IMR-90 (cell line): ENCODE measurements at regions not wholly inside any gene's neighbourhood (a gene's known extent, or its start where the extent isn't known, plus 50 kb on each side); places are given as distances from the start of the nearest gene placed in this dataset.

Source experiments
- ATAC-seq: fragments of 200-7000 bp; cut with Tn5 transposase; 2 replicates; pipeline ENCODE4 v1.9.1; 2020; ENCODE audit warnings: low read depth, mild to moderate bottlenecking, moderate library complexity
- BruUV-seq: library from RNA; stranded (reverse); fragments of 400-500 nt; replicated peaks from 2 replicates; lab custom pipeline; 2021; lab: Mats Ljungman, UMichigan
- CTCF ChIA-PET: fragments of 300-600 bp; formaldehyde crosslinking; extraction: SDS; loops from one replicate; lab custom pipeline; 2021; ENCODE audit warnings: antibody characterized with exemption; lab: Yijun Ruan, JAX
- POLR2A ChIA-PET: fragments of 300-600 bp; sonication (Branson Sonifier 250); formaldehyde crosslinking; loops from one replicate; lab custom pipeline; 2022; ENCODE audit warnings: antibody characterized with exemption; ENCODE audit not compliant: unreplicated experiment; lab: Charles Lee
- DNase-seq: peaks from one replicate; pipeline ENCODE4 v3.0.0; 2013
- H2AFZ ChIP-seq: replicated peaks from 2 replicates; pipeline ENCODE3; 2013; ENCODE audit warnings: low read length, mild to moderate bottlenecking; ENCODE audit not compliant: poor library complexity
- H2AK5ac ChIP-seq: 2 replicates; pipeline ENCODE4 v1.6.1; 2013; ENCODE audit warnings: low read depth, low read length, inconsistent platforms
- H2AK9ac ChIP-seq: replicated peaks from 2 replicates; pipeline ENCODE3; 2013; ENCODE audit warnings: mild to moderate bottlenecking, low read depth, low read length, moderate library complexity; ENCODE audit not compliant: poor library complexity
- H2BK120ac ChIP-seq: 2 replicates; pipeline ENCODE4 v1.6.1; 2013; ENCODE audit warnings: low read depth, low read length, inconsistent platforms
- H2BK15ac ChIP-seq: 3 replicates; pipeline ENCODE4 v1.6.1; 2013; ENCODE audit warnings: low read depth, low read length, inconsistent platforms
- H2BK20ac ChIP-seq: 2 replicates; pipeline ENCODE4 v1.6.1; 2013; ENCODE audit warnings: low read depth, mild to moderate bottlenecking, inconsistent platforms, low read length, moderate library complexity
- H2BK5ac ChIP-seq: 2 replicates; pipeline ENCODE4 v1.6.1; 2013; ENCODE audit warnings: mild to moderate bottlenecking, low read depth, low read length, inconsistent platforms; ENCODE audit not compliant: poor library complexity, severe bottlenecking
- H3K14ac ChIP-seq: replicated peaks from 2 replicates; pipeline ENCODE4 v1.6.1; 2013; ENCODE audit warnings: low read depth, low read length, inconsistent platforms
- H3K18ac ChIP-seq: 2 replicates; pipeline ENCODE4 v1.6.1; 2013; ENCODE audit warnings: low read depth, low read length, control low read depth
- H3K23ac ChIP-seq: 2 replicates; pipeline ENCODE4 v1.6.1; 2013; ENCODE audit warnings: low read depth, low read length, inconsistent platforms
- H3K27ac ChIP-seq: 2 replicates; pipeline ENCODE4 v1.5.1; 2013; ENCODE audit warnings: mild to moderate bottlenecking, control low read depth, low read length; ENCODE audit not compliant: insufficient read depth
- H3K27me3 ChIP-seq: 2 replicates; pipeline ENCODE4 v1.6.1; 2013; ENCODE audit warnings: low read length; ENCODE audit not compliant: control insufficient read depth, insufficient read depth
- H3K36me3 ChIP-seq: 2 replicates; pipeline ENCODE4 v1.6.1; 2013; ENCODE audit warnings: low read length, mixed read lengths; ENCODE audit not compliant: control insufficient read depth, insufficient read depth
- H3K4ac ChIP-seq: 2 replicates; pipeline ENCODE4 v1.6.1; 2013; ENCODE audit warnings: low read depth, low read length, inconsistent platforms
- H3K4me1 ChIP-seq: 2 replicates; pipeline ENCODE4 v1.6.1; 2013; ENCODE audit warnings: low read length, mixed read lengths; ENCODE audit not compliant: control insufficient read depth, insufficient read depth
- H3K4me2 ChIP-seq: 2 replicates; pipeline ENCODE4 v1.6.1; 2013; ENCODE audit warnings: low read depth, mild to moderate bottlenecking, control low read depth, low read length, moderate library complexity
- H3K4me3 ChIP-seq: 2 replicates; pipeline ENCODE4 v1.5.1; 2013; ENCODE audit warnings: low read depth, mild to moderate bottlenecking, control low read depth, low read length, moderate library complexity; ENCODE audit not compliant: insufficient read depth
- H3K56ac ChIP-seq: 2 replicates; pipeline ENCODE4 v1.6.1; 2013; ENCODE audit warnings: low read length, inconsistent platforms; ENCODE audit not compliant: insufficient read depth; ENCODE audit errors: extremely low read depth
- H3K79me1 ChIP-seq, 2 experiments: 2 replicates each; pipeline ENCODE4 v1.6.1; 2013; ENCODE audit warnings: low read length in 2 of 2, inconsistent platforms in 1 of 2, low read depth in 1 of 2
- H3K9ac ChIP-seq: 2 replicates; pipeline ENCODE4 v1.6.1; 2013; ENCODE audit warnings: low read depth, low read length, control low read depth
- H3K9me1 ChIP-seq: 2 replicates; pipeline ENCODE4 v1.6.1; 2013; ENCODE audit warnings: low read length, inconsistent platforms; ENCODE audit not compliant: insufficient read depth
- H3K9me3 ChIP-seq: 2 replicates; pipeline ENCODE4 v1.6.1; 2013; ENCODE audit warnings: low read length; ENCODE audit not compliant: control insufficient read depth, insufficient read depth
- H4K20me1 ChIP-seq: 2 replicates; pipeline ENCODE4 v1.6.1; 2013; ENCODE audit warnings: low read length, inconsistent platforms; ENCODE audit not compliant: insufficient read depth
- H4K5ac ChIP-seq: 2 replicates; pipeline ENCODE4 v1.6.1; 2013; ENCODE audit warnings: mild to moderate bottlenecking, low read depth, low read length, control low read depth
- H4K8ac ChIP-seq, 2 experiments: 2 replicates each; pipeline ENCODE4 v1.6.1; 2013; ENCODE audit warnings: low read depth in 2 of 2, low read length in 2 of 2, control low read depth in 1 of 2, inconsistent platforms in 1 of 2
- H4K91ac ChIP-seq: 2 replicates; pipeline ENCODE4 v1.6.1; 2013; ENCODE audit warnings: low read depth, low read length, inconsistent platforms; ENCODE audit not compliant: insufficient read depth
- BHLHE40 ChIP-seq: fragments of 150-350 bp; IDR thresholded peaks from 2 replicates; pipeline ENCODE4 v1.6.1; 2016; ENCODE audit warnings: mild to moderate bottlenecking, low read depth, low read length
- CEBPB ChIP-seq: IDR thresholded peaks from 2 replicates; pipeline ENCODE4 v1.6.1; 2012; ENCODE audit warnings: low read depth, low read length, improper control_type of control experiment
- CHD1 ChIP-seq: IDR thresholded peaks from 2 replicates; pipeline ENCODE4 v1.6.1; 2012; ENCODE audit warnings: low read depth, low read length, improper control_type of control experiment
- FOS ChIP-seq: fragments of 150-350 bp; IDR thresholded peaks from 2 replicates; pipeline ENCODE4 v1.6.1; 2016; ENCODE audit warnings: low read depth, low read length
- MAFK ChIP-seq: IDR thresholded peaks from 2 replicates; pipeline ENCODE4 v1.6.1; 2012; ENCODE audit warnings: low read depth, low read length, improper control_type of control experiment
- MAZ ChIP-seq: IDR thresholded peaks from 2 replicates; pipeline ENCODE4 v1.6.1; 2012; ENCODE audit warnings: low read depth, mild to moderate bottlenecking, low read length, improper control_type of control experiment, moderate library complexity, borderline replicate concordance
- MXI1 ChIP-seq: IDR thresholded peaks from 2 replicates; pipeline ENCODE4 v1.6.1; 2012; ENCODE audit warnings: low read depth, mild to moderate bottlenecking, low read length, moderate library complexity, borderline replicate concordance
- NFE2L2 ChIP-seq: fragments of 150-350 bp; IDR thresholded peaks from 2 replicates; pipeline ENCODE4 v1.6.1; 2016; ENCODE audit warnings: low read depth, mild to moderate bottlenecking, low read length
- POLR2A ChIP-seq: IDR thresholded peaks from 2 replicates; pipeline ENCODE4 v1.6.1; 2012; ENCODE audit warnings: mild to moderate bottlenecking, low read depth, low read length
- RAD21 ChIP-seq: IDR thresholded peaks from 2 replicates; pipeline ENCODE4 v1.6.1; 2012; ENCODE audit warnings: low read length, improper control_type of control experiment
- RCOR1 ChIP-seq: IDR thresholded peaks from 2 replicates; pipeline ENCODE4 v1.6.1; 2012; ENCODE audit warnings: mild to moderate bottlenecking, low read length, improper control_type of control experiment; ENCODE audit not compliant: insufficient replicate concordance
- RFX5 ChIP-seq: IDR thresholded peaks from 2 replicates; pipeline ENCODE4 v1.8.0; 2012; ENCODE audit warnings: low read depth, mild to moderate bottlenecking, low read length, moderate library complexity
- SMC3 ChIP-seq: fragments of 150-350 bp; IDR thresholded peaks from 2 replicates; pipeline ENCODE4 v1.6.1; 2016; ENCODE audit warnings: low read depth, mild to moderate bottlenecking, antibody characterized with exemption, low read length, moderate library complexity
- USF2 ChIP-seq: fragments of 150-350 bp; IDR thresholded peaks from 2 replicates; pipeline ENCODE4 v1.6.1; 2017; ENCODE audit warnings: mild to moderate bottlenecking, antibody characterized with exemption, low read length, low read depth
- WGBS, 2 experiments: methylation state at CpG; one replicate each; pipeline versions ENCODE4 v1.1.5 to v1.1.7; 2013; ENCODE audit warnings: missing lambda C conversion rate in 2 of 2; ENCODE audit not compliant: insufficient read length in 1 of 2; ENCODE audit errors: extremely low coverage in 2 of 2; 5-methylcytosine and 5-hydroxymethylcytosine counted together
- dilution Hi-C: fragments of 300-500 bp; cut with HindIII; formaldehyde crosslinking; loops from one replicate; pipeline ENCODE4 v1.14.3; 2018; ENCODE audit warnings: low sequenced_read_pairs; ENCODE audit not compliant: unreplicated experiment
- in situ Hi-C: fragments of 300-500 bp; cut with MboI; formaldehyde crosslinking; loops from 3 replicates; pipeline ENCODE4 v1.14.3; 2019; ENCODE audit warnings: low sequenced_read_pairs, inconsistent platforms, mixed read lengths
- intact Hi-C: fragments of 100-400 bp; cut with micrococcal nuclease; formaldehyde crosslinking; loops from 2 replicates; pipeline ENCODE4 v1.10.0; 2022
- TF ChIP-seq, protein P1 (sequence below): conservative IDR thresholded peaks from 2 replicates; pipeline ENCODE4 v1.5.1; 2012; ENCODE audit warnings: mild to moderate bottlenecking, low read depth, low read length, improper control_type of control experiment
- TF ChIP-seq, protein P2 (sequence below): fragments of 150-350 bp; IDR thresholded peaks from 2 replicates; pipeline ENCODE4 v1.6.1; 2016; ENCODE audit warnings: low read depth, mild to moderate bottlenecking, low read length, moderate library complexity, borderline replicate concordance

- H3K14ac ChIP-seq: no peak overlapping the region
- in situ Hi-C loops: no loop called here
Measured at GRCh38 chr3:1824359-1824758, 274.3 kb upstream of the CNTN4 start.

More at GRCh38 chr3:1824359-1824758, 274.3 kb upstream of the CNTN4 start:
- no peaks in the 10 kb centered on the region for H3K79me1 ChIP-seq
- H3K27ac ChIP-seq: no peak overlapping the region
- no peaks in the 10 kb centered on the region for H3K36me3 ChIP-seq
- dilution Hi-C loops (no loop called here), intact Hi-C loops (no loop called here)
- no peak overlapping the region for H4K8ac ChIP-seq
- H2BK20ac ChIP-seq: no peak overlapping the region
- no peak overlapping the region for H2BK5ac ChIP-seq
- no peak overlapping the region for H3K4me3 ChIP-seq
- no peak overlapping the region for H3K23ac ChIP-seq
- H2AK5ac ChIP-seq: no peak overlapping the region
- no peak overlapping the region for H3K4me2 ChIP-seq
- ATAC-seq (no peak), DNase-seq (no peak)
- H3K4ac ChIP-seq: no peak overlapping the region
- H4K91ac ChIP-seq: no peak overlapping the region
- H4K5ac ChIP-seq: no peak overlapping the region
- H3K9ac ChIP-seq: no peak overlapping the region
- H3K9me3 ChIP-seq: peaks cover 3% of the 10 kb centered on the region; the same call in 1 of the 2 replicates
- POLR2A ChIA-PET: no interaction called here
- H3K9me1 ChIP-seq: no peaks in the 10 kb centered on the region
- H2BK15ac ChIP-seq: no peak overlapping the region
- H2AK9ac ChIP-seq: no peak overlapping the region
- H3K27me3 ChIP-seq: no peaks in the 10 kb centered on the region
- H3K56ac ChIP-seq: no peak overlapping the region
- no peak overlapping the region for H2AFZ ChIP-seq
- no peak overlapping the region for H2BK120ac ChIP-seq
- no peaks in the 10 kb centered on the region for H3K4me1 ChIP-seq
- no CpG with 5 or more reads among the region's 1 CpG for WGBS, 2 experiments
- no peak overlapping the region for H3K18ac ChIP-seq
- H4K20me1 ChIP-seq: no peaks in the 10 kb centered on the region
- CTCF ChIA-PET: interaction anchor here (0.6 kb wide), 1 partner anchor 332 kb away, joined by 3 read pairs; no protein-coding TSS in a partner anchor
- no peak for TF ChIP-seq MAZ
- TF ChIP-seq MAFK: no peak
- TF ChIP-seq RCOR1: no peak
- no peak for TF ChIP-seq RFX5
- no peak for TF ChIP-seq FOS
- TF ChIP-seq, protein P1, sequence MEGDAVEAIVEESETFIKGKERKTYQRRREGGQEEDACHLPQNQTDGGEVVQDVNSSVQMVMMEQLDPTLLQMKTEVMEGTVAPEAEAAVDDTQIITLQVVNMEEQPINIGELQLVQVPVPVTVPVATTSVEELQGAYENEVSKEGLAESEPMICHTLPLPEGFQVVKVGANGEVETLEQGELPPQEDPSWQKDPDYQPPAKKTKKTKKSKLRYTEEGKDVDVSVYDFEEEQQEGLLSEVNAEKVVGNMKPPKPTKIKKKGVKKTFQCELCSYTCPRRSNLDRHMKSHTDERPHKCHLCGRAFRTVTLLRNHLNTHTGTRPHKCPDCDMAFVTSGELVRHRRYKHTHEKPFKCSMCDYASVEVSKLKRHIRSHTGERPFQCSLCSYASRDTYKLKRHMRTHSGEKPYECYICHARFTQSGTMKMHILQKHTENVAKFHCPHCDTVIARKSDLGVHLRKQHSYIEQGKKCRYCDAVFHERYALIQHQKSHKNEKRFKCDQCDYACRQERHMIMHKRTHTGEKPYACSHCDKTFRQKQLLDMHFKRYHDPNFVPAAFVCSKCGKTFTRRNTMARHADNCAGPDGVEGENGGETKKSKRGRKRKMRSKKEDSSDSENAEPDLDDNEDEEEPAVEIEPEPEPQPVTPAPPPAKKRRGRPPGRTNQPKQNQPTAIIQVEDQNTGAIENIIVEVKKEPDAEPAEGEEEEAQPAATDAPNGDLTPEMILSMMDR: no peak
- TF ChIP-seq RAD21: no peak
- TF ChIP-seq MXI1: no peak
- TF ChIP-seq, protein P2, sequence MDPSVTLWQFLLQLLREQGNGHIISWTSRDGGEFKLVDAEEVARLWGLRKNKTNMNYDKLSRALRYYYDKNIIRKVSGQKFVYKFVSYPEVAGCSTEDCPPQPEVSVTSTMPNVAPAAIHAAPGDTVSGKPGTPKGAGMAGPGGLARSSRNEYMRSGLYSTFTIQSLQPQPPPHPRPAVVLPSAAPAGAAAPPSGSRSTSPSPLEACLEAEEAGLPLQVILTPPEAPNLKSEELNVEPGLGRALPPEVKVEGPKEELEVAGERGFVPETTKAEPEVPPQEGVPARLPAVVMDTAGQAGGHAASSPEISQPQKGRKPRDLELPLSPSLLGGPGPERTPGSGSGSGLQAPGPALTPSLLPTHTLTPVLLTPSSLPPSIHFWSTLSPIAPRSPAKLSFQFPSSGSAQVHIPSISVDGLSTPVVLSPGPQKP: no peak
- TF ChIP-seq NFE2L2: no peak
- no peak for TF ChIP-seq POLR2A
- TF ChIP-seq CEBPB: no peak
- no peak for TF ChIP-seq USF2
- TF ChIP-seq BHLHE40: no peak
- TF ChIP-seq SMC3: no peak
- no peak for TF ChIP-seq CHD1
- no TSS peak for BruUV-seq
